ENCODE measurements at regions not wholly inside any gene's neighbourhood (a gene's known extent, or its start where the extent isn't known, plus 50 kb on each side); places are given as distances from the start of the nearest gene placed in this dataset.

DNA sequence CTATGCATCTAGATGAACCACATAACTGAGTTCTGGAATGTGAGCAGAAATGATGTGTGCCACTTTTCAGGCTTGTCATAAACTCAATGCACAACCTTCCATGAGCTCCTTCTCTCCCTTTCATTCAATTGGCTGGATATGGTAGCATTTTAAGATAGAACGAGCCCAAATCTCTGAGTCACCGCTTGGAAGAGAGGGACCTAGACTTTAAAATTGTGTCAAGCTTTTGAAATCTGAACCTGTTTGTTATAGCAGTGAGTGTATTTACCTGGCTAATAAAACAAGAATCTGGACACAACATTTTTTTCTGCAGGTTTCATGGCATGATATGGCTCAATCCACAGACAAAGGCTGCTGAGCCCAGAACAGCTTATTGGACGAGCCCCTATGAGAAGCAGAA is 297.8 kb upstream of the SPRED2 start:
- ATAC-seq: no peak
- DNase-seq: no peak

DNA sequence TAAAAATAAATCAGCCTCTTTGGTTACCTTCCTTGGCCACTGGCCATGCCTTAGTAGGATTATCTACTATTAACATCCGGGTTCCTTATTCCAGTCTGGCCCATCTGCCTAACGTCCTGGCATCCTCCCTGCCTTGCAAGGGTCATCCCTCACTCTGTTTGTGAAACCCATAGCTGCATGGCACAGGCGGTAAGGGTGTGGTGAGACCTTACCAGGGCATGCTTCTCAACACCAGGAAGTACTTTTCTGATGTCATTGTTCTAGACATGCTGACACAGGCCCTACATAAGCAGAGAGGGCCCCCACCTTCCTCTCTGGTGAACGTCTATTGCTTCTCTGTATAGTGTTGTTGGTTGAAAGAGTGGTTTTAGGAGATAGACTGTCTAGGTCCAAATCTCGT is 296.8 kb upstream of the SPRED2 start:
- ATAC-seq: no peak
- DNase-seq: no peak

- DNase-seq (no peak), ATAC-seq (no peak)
Measured at GRCh38 chr2:65728477-65729180, 296.2 kb upstream of the SPRED2 start.

- ATAC-seq (no peak), DNase-seq (no peak)
Measured at GRCh38 chr2:65727816-65728215, 295.4 kb upstream of the SPRED2 start.

DNA sequence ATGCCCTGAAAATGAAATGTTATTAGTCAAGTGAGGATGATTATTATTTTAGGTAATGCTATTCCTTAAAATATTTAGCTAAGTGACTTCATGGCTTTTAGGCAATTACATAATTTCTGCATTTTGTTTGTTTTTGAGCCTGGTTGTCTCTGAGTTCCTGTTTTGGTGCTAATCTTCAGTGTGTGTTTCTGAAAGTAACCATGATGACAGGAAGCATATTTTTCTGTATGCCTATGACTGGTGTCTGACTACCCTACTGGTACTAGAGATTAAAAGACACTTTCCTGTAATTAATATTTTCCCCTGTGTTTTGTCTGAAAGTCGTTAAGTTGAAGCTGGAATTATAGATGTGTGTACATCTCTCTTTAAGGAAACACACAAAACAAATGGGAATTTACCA is 295.0 kb upstream of the SPRED2 start:
- ATAC-seq: no peak
- no peak for DNase-seq

GRCh38 chr2:65724752-65725151 is 292.4 kb upstream of the SPRED2 start:
- DNase-seq (no peak), ATAC-seq (no peak)

DNA sequence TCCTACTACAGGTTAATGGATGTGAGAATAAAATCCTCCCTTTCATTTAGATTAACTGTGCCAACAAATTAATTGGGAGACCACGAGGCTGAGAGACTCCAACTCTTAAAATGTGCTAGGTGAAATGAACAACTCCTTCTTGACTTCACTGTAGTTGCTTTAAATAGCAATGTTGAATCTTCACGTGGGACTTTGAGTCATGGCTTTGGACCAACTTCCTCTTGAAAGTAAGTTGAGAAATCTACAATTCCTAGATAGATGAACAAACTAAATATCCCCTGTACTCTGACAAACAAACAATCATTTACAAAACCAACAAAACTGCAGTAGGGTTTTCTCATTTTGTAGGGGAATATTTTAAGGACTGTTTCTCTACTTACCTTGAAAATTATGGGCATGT is 291.9 kb upstream of the SPRED2 start:
- no peak for ATAC-seq
- DNase-seq: no peak

GRCh38 chr2:65722028-65722778 is 289.8 kb upstream of the SPRED2 start:
- DNase-seq (no peak), ATAC-seq (no peak)

GRCh38 chr2:65716698-65717097 is 284.3 kb upstream of the SPRED2 start:
- ATAC-seq: no peak
- DNase-seq: no peak

- DNase-seq (no peak), ATAC-seq (no peak)
Measured at GRCh38 chr2:65715323-65715722, 282.9 kb upstream of the SPRED2 start.

- DNase-seq: no peak
- ATAC-seq: no peak
Measured at GRCh38 chr2:65714866-65715265, 282.5 kb upstream of the SPRED2 start.

DNA sequence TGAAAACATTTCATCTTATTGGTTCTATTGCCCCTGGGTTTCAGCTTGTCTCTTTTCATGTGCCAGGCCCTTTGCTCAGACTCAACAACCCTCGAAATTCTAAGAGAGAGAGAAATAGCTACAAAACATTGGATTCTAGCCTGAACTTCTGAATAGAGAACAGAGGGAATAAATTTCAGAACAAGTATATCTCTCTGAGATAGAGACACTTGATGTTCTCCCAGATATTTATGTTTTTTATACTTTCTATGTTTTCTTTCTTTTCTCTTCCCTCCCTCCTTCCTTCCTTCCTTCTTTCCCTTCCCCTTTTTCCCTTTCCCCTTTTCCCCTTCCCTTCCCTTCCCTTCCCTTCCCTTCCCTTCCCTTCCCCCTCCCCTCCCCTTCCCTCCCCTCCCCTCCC is 279.5 kb upstream of the SPRED2 start:
- no peak for ATAC-seq
- DNase-seq: no peak

DNA sequence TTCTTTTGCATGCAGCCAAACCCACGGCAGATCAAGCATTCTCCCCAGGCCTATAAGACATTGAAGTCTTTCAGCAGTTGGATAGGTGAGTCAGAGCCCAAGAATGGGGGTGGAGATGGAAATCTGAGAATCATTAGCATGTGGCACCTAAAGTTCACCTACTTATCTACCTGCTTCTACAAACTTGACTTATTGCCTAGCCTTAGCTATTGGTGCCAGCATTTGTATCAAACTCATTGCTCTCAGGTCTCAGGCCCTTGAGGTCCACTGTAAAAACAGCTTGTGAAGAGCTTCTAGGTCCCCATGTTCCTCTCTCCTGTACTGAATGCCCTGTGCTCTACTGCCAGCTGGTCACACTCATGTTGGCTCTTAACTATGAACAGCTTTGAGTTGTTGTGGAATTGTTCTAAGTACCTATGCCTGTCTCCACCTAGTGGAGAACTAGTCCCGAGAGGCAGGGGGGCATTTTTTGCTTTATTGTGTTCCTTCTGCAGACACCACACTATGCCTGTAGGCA is 278.4 kb upstream of the SPRED2 start:
- no peak for DNase-seq

DNA sequence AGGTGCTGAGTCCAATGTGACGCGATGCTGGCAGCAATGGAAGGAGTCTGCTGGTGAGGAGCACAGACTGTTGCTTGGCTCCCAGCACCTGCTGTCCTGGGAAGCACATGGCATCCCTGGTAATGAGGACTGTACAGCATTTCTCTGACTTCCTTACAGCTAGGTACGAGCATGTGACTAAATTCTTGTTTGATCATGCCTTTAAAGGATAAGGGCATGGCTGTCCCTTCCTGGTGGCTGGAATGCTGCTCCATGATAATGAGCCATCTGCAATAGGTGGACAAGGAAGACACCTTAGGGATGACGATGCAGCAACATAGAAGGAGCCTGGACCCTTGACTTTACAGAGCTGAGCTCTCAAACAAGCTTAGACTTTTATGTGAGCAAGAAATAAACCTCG is 278.0 kb upstream of the SPRED2 start:
- no peak for DNase-seq
- no peak for ATAC-seq

More for the DNA sequence above, 278.4 kb upstream of the SPRED2 start:
- no peak for ATAC-seq

DNA sequence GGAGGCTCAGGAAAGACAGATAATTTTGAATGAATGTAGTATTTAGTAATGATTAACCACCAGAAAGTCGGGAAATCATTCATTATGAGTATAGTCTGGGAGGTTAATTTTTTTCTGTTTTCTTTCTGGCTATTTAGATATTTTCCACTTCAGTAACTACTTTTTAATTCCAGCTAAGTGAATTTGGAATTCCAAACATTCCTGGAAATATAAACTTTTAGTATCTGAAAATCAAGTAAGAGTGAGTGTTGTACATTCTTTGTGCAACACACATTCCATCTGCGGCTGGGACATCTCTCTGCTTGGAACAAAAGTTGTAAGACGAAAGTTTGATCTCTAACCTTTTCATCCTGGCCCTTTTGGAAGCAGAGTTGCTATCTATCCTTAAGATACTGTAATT is 275.7 kb upstream of the SPRED2 start:
- ATAC-seq (no peak), DNase-seq (no peak)

- DNase-seq: no peak
- no peak for ATAC-seq
Measured at GRCh38 chr2:65706411-65706810, 274.0 kb upstream of the SPRED2 start.

DNA sequence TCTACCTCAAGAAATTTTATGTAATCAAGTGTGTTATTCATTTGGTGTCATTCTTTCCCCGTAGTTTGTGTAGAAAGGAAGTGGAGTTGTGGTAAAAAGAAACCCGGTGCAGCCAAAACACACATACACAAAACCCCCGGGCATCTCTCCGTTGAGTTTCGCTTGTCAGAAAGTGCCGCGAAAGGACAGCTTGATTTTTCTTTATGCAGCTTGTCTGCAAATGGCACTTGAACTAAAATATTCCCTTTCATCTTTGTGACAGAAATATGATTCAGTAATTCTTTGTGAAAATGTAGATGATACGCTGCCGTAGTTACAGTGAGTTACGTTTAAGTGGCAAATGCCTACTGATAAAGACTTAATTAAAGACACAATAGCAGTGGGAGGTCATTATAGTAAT is 268.8 kb upstream of the SPRED2 start:
- DNase-seq: no peak

DNA sequence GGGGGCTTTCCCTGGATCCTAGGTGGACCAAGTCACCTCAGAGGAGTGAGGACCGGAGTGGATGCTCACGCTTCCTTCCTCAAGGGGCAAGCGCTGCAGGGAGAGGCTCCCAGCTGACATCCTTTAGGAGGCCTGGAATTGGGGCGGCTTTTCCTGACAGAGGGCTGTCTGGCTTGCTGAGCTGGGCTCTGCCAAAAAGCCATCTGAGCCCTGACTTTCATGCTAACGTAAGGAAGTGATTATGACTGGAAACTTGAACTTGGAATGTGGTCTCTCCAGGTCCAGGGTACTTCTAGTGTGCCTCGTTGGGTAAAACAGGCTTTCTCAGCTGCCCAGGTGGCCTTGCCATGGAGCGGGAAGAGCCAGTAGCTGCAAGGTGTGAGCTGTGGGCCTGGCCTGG is 268.3 kb upstream of the SPRED2 start:
- DNase-seq (no peak), ATAC-seq (no peak)

More for the DNA sequence above, 268.8 kb upstream of the SPRED2 start:
- ATAC-seq: no peak

- ATAC-seq (no peak), DNase-seq (no peak)
Measured at GRCh38 chr2:65700004-65700651, 267.7 kb upstream of the SPRED2 start.

DNA sequence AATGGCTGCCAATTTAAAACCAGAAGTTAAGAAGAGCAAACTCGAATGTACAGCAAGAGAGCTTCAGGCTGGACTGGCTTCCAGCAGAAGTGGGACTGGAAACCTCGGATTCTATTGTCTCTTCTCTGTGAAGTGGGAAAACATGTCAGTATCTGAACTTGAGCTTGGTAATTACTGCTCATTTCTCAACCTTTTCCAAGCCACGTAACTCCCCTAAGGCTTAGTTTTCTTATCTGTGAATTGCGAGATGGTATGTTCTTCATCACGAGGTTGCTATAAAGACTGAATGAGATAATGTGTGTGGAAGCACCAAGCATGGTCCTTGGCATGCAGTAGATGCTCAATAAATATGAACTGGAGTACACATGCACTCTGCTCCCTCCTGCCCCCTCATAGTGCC is 259.4 kb upstream of the SPRED2 start:
- no peak for DNase-seq
- ATAC-seq: no peak

GRCh38 chr2:65688141-65688886 is 255.9 kb upstream of the SPRED2 start:
- ATAC-seq: no peak
- no peak for DNase-seq

GRCh38 chr2:65687614-65688013 is 255.2 kb upstream of the SPRED2 start:
- ATAC-seq: no peak
- no peak for DNase-seq

Data from stimulated activated naive CD8-positive, alpha-beta T cell treated with anti-CD3 and anti-CD28 coated beads, Interleukin-15, Interleukin-2, amounts not matched to agents 100 U/mL and 50 U/mL, for 24 hours (primary cell).